ENCODE measurements at regions not wholly inside any gene's neighbourhood (a gene's known extent, or its start where the extent isn't known, plus 50 kb on each side); places are given as distances from the start of the nearest gene placed in this dataset.
"Not testable (repeated sequence)": the region's sequence is repeated elsewhere in the genome, so short reads cannot be mapped to it uniquely, and the experiment has no call there.

- H3K4me1 ChIP-seq (ENCODE audit: insufficient read depth, low read length) = peaks cover 4% of the 10 kb centered on the region; the same call in 1 of the 2 replicates
- no peak overlapping the region for H3K27ac ChIP-seq (ENCODE audit: low read depth, low read length)
- no peaks in the 10 kb centered on the region for H3K9me3 ChIP-seq (ENCODE audit: insufficient read depth, low read depth, low read length)
- H3K27me3 ChIP-seq (ENCODE audit: insufficient read depth, low read length) = no peaks in the 10 kb centered on the region
- no peak overlapping the region for H3K4me3 ChIP-seq (ENCODE audit: low read length)
- H3K36me3 ChIP-seq (ENCODE audit: insufficient read depth, low read length) = no peaks in the 10 kb centered on the region
- no peak overlapping the region for H3K9ac ChIP-seq (ENCODE audit: low read depth, low read length)
- 94% methylated on average over 5 of the region's 5 CpGs for WGBS
Measured at GRCh38 chr10:114708084-114708483, 50.0 kb upstream of the ABLIM1 start.

DNA sequence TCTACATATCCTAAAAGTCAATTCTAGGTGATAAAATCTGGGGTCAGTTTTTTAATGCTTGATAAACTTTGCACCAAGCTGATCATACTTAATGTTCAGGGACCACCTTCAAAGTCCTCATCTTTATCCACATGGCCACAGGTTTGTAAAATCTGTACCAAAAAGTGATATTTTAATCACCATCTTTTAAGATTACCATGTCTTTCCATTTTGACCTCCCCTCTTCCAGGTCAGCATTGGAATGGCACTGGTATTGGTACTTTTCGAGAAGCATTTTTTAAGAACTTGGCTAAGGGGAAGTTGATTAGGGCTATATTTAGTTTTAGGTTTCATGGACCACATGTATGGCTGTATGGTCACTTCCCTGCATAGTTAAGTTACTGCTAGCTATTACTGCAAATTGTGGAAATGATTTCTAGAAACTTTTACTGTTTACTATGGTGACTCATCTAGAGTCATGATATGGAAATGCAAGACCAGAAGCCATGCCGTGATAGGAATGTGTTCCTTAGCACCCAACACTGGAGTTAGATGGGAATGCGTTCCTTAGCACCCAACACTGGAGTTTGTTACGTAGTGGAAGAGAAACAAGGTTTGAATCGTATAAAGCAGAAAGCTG lies 50.8 kb upstream of the ABLIM1 start:
- no peaks in the 10 kb centered on the region for H3K9me3 ChIP-seq (ENCODE audit: insufficient read depth, low read depth, low read length)
- H3K27ac ChIP-seq (ENCODE audit: low read depth, low read length) = no peak overlapping the region
- no peaks in the 10 kb centered on the region for H3K27me3 ChIP-seq (ENCODE audit: insufficient read depth, low read length)
- H3K4me1 ChIP-seq (ENCODE audit: insufficient read depth, low read length) = peaks cover 11% of the 10 kb centered on the region
- WGBS = 82% methylated on average over 5 of the region's 5 CpGs
- H3K4me3 ChIP-seq (ENCODE audit: low read length) = no peak overlapping the region
- H3K9ac ChIP-seq (ENCODE audit: low read depth, low read length) = no peak overlapping the region
- no peaks in the 10 kb centered on the region for H3K36me3 ChIP-seq (ENCODE audit: insufficient read depth, low read length)

DNA sequence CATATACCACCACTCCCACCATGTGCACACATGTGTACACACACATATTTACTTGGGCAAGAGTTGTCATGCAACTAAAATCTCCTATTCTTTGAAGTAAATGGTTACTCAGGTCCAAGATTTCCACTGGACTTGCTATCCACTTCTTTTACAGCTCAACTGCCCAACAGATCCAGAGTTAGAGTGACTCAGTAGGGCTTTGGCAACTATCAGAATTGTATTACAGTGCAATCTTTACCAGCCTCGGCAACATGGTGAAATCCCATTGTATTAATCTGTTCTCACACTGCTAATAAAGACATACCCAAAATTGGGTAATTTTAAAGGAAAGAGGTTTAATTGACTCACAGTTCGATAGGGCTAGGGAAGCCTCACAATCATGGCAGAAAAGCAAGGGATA lies 51.9 kb upstream of the ABLIM1 start:
- H3K4me3 ChIP-seq (ENCODE audit: low read length) = no peak overlapping the region
- H3K9ac ChIP-seq (ENCODE audit: low read depth, low read length) = no peak overlapping the region
- no peaks in the 10 kb centered on the region for H3K36me3 ChIP-seq (ENCODE audit: insufficient read depth, low read length)
- no peaks in the 10 kb centered on the region for H3K9me3 ChIP-seq (ENCODE audit: insufficient read depth, low read depth, low read length)
- H3K27me3 ChIP-seq (ENCODE audit: insufficient read depth, low read length) = no peaks in the 10 kb centered on the region
- H3K27ac ChIP-seq (ENCODE audit: low read depth, low read length) = no peak overlapping the region
- H3K4me1 ChIP-seq (ENCODE audit: insufficient read depth, low read length) = peaks cover 22% of the 10 kb centered on the region
- 90% methylated on average over 2 of the region's 2 CpGs for WGBS

GRCh38 chr10:114711176-114711868 lies 53.2 kb upstream of the ABLIM1 start:
- Histone ChIP-seq H3K27me3 (ENCODE audit: insufficient read depth, low read length) (no peaks in the 10 kb centered on the region), H3K4me1 (ENCODE audit: insufficient read depth, low read length) (peaks cover 27% of the 10 kb centered on the region), H3K9me3 (ENCODE audit: insufficient read depth, low read depth, low read length) (no peaks in the 10 kb centered on the region), H3K9ac (ENCODE audit: low read depth, low read length) (no peak overlapping the region), H3K4me3 (ENCODE audit: low read length) (no peak overlapping the region), H3K36me3 (ENCODE audit: insufficient read depth, low read length) (no peaks in the 10 kb centered on the region), H3K27ac (ENCODE audit: low read depth, low read length) (no peak overlapping the region)
- WGBS = 94% methylated on average over 5 of the region's 5 CpGs

GRCh38 chr10:114711869-114712250 lies 53.8 kb upstream of the ABLIM1 start:
- H3K27me3 ChIP-seq (ENCODE audit: insufficient read depth, low read length) = no peaks in the 10 kb centered on the region
- 87% methylated on average over 7 of the region's 7 CpGs for WGBS
- no peak overlapping the region for H3K4me3 ChIP-seq (ENCODE audit: low read length)
- no peak overlapping the region for H3K27ac ChIP-seq (ENCODE audit: low read depth, low read length)
- peaks cover 27% of the 10 kb centered on the region for H3K4me1 ChIP-seq (ENCODE audit: insufficient read depth, low read length)
- no peak overlapping the region for H3K9ac ChIP-seq (ENCODE audit: low read depth, low read length)
- H3K36me3 ChIP-seq (ENCODE audit: insufficient read depth, low read length) = no peaks in the 10 kb centered on the region
- H3K9me3 ChIP-seq (ENCODE audit: insufficient read depth, low read depth, low read length) = no peaks in the 10 kb centered on the region

GRCh38 chr10:114713525-114714090 lies 55.5 kb upstream of the ABLIM1 start:
- WGBS = 76% methylated on average over 5 of the region's 5 CpGs
- H3K27ac ChIP-seq (ENCODE audit: low read depth, low read length) = no peak overlapping the region

GRCh38 chr10:114714281-114714741 lies 56.2 kb upstream of the ABLIM1 start:
- Histone ChIP-seq H3K27ac (ENCODE audit: low read depth, low read length) (no peak overlapping the region), H3K9me3 (ENCODE audit: insufficient read depth, low read depth, low read length) (no peaks in the 10 kb centered on the region), H3K9ac (ENCODE audit: low read depth, low read length) (no peak overlapping the region), H3K27me3 (ENCODE audit: insufficient read depth, low read length) (no peaks in the 10 kb centered on the region), H3K36me3 (ENCODE audit: insufficient read depth, low read length) (no peaks in the 10 kb centered on the region), H3K4me1 (ENCODE audit: insufficient read depth, low read length) (peaks cover 23% of the 10 kb centered on the region), H3K4me3 (ENCODE audit: low read length) (no peak overlapping the region)
- WGBS = 86% methylated on average over 5 of the region's 5 CpGs

More at GRCh38 chr10:114713525-114714090, 55.5 kb upstream of the ABLIM1 start:
- Histone ChIP-seq H3K4me3 (ENCODE audit: low read length) (no peak overlapping the region), H3K9ac (ENCODE audit: low read depth, low read length) (no peak overlapping the region), H3K27me3 (ENCODE audit: insufficient read depth, low read length) (no peaks in the 10 kb centered on the region), H3K4me1 (ENCODE audit: insufficient read depth, low read length) (peaks cover 27% of the 10 kb centered on the region), H3K36me3 (ENCODE audit: insufficient read depth, low read length) (no peaks in the 10 kb centered on the region), H3K9me3 (ENCODE audit: insufficient read depth, low read depth, low read length) (no peaks in the 10 kb centered on the region)

- no peak overlapping the region for H3K27ac ChIP-seq (ENCODE audit: low read depth, low read length)
- H3K27me3 ChIP-seq (ENCODE audit: insufficient read depth, low read length) = no peaks in the 10 kb centered on the region
- no peaks in the 10 kb centered on the region for H3K9me3 ChIP-seq (ENCODE audit: insufficient read depth, low read depth, low read length)
- no peak overlapping the region for H3K4me3 ChIP-seq (ENCODE audit: low read length)
- H3K9ac ChIP-seq (ENCODE audit: low read depth, low read length) = no peak overlapping the region
- peaks cover 23% of the 10 kb centered on the region for H3K4me1 ChIP-seq (ENCODE audit: insufficient read depth, low read length)
- H3K36me3 ChIP-seq (ENCODE audit: insufficient read depth, low read length) = no peaks in the 10 kb centered on the region
- WGBS = 77% methylated on average over 7 of the region's 7 CpGs
Measured at GRCh38 chr10:114715171-114715670, 57.1 kb upstream of the ABLIM1 start.

GRCh38 chr10:114716811-114717404 lies 58.8 kb upstream of the ABLIM1 start:
- no peak overlapping the region for H3K4me3 ChIP-seq (ENCODE audit: low read length)
- H3K27me3 ChIP-seq (ENCODE audit: insufficient read depth, low read length) = no peaks in the 10 kb centered on the region
- H3K9me3 ChIP-seq (ENCODE audit: insufficient read depth, low read depth, low read length) = no peaks in the 10 kb centered on the region
- no CpG with 5 or more reads among the region's 2 CpGs for WGBS
- H3K36me3 ChIP-seq (ENCODE audit: insufficient read depth, low read length) = no peaks in the 10 kb centered on the region
- peaks cover 23% of the 10 kb centered on the region for H3K4me1 ChIP-seq (ENCODE audit: insufficient read depth, low read length)
- H3K9ac ChIP-seq (ENCODE audit: low read depth, low read length) = no peak overlapping the region
- no peak overlapping the region for H3K27ac ChIP-seq (ENCODE audit: low read depth, low read length)

DNA sequence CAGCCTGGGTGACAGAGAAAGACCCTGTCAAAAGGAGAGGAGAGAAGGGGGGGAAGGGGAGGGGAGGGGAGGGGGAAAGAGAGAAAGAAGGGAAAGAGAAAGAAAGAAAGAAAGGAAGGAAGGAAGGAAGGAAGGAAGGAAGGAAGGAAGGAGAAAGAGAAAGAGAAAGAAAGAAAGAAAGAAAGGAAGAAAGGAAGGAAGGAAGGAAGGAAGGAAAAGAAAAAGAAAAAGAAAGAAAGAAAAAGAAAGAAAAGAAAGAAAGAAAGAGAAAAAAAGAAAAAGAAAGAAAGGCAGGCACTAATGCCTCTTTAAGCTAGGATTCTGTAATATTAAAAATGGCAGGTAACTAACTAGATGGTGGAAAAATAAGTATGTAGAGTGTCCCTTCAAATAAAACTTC lies 59.8 kb upstream of the ABLIM1 start:
- H3K27ac ChIP-seq (ENCODE audit: low read depth, low read length); H3K9me3 ChIP-seq (ENCODE audit: insufficient read depth, low read depth, low read length); H3K36me3 ChIP-seq (ENCODE audit: insufficient read depth, low read length); H3K9ac ChIP-seq (ENCODE audit: low read depth, low read length); H3K4me3 ChIP-seq (ENCODE audit: low read length); H3K27me3 ChIP-seq (ENCODE audit: insufficient read depth, low read length): not testable (repeated sequence)
- H3K4me1 ChIP-seq (ENCODE audit: insufficient read depth, low read length) = peaks cover 23% of the 10 kb centered on the region

DNA sequence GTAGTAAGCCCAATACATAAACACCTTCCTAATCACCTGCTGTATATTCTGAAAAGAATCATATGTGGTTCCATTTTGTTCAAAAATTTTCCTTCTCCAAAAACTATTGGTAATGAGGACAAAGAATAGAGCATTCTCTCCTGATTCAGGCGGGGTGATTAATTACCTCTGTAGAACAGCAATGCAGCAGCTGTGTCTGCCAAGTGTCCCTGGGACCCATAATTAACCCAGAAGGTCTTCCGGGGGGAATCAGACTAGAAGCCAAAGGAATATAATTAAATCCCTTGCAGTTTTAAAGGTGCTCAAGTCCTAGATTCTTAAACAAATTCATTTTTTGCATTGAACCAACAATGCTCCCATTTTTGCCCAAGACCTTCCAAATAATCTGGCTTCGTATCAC lies 60.3 kb upstream of the ABLIM1 start:
- H3K9ac ChIP-seq (ENCODE audit: low read depth, low read length) = no peak overlapping the region
- no peaks in the 10 kb centered on the region for H3K36me3 ChIP-seq (ENCODE audit: insufficient read depth, low read length)
- H3K27ac ChIP-seq (ENCODE audit: low read depth, low read length) = no peak overlapping the region
- WGBS = 90% methylated on average over 3 of the region's 3 CpGs
- no peaks in the 10 kb centered on the region for H3K27me3 ChIP-seq (ENCODE audit: insufficient read depth, low read length)
- no peak overlapping the region for H3K4me3 ChIP-seq (ENCODE audit: low read length)
- no peaks in the 10 kb centered on the region for H3K9me3 ChIP-seq (ENCODE audit: insufficient read depth, low read depth, low read length)
- peaks cover 20% of the 10 kb centered on the region for H3K4me1 ChIP-seq (ENCODE audit: insufficient read depth, low read length)
